ENCODE measurements at regions not wholly inside any gene's neighbourhood (a gene's known extent, or its start where the extent isn't known, plus 50 kb on each side); places are given as distances from the start of the nearest gene placed in this dataset.

DNA sequence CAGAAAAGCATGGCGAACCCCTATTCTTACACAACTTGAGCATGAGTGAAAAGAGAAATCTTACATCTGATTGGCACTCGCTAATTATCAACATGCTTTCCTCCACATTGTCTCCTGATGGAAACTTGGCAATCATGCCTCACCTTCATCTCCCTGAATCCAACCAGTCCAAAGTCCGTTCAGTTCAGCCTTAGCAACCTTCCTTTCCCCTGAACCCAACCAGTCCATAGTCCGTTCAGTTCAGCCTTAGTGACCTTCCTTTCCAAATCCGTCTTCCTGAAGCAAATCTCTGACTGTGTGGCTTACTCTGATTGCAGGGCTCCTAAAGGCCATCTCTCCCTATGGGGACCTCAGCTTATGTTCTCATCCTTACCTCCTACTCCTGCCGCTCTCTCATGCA lies 538.3 kb upstream of the CLINT1 start:
- Mint-ChIP-seq H3K27me3 (peaks cover 52% of the 10 kb centered on the region), H3K9me3 (ENCODE audit: low read depth) (no peaks in the 10 kb centered on the region), H3K4me3 (ENCODE audit: low read depth) (no peak overlapping the region), H3K27ac (no peak overlapping the region), H3K36me3 (ENCODE audit: insufficient read depth) (no peaks in the 10 kb centered on the region), H3K4me1 (ENCODE audit: low read depth) (peaks cover 15% of the 10 kb centered on the region)
- TF ChIP-seq, protein P1, sequence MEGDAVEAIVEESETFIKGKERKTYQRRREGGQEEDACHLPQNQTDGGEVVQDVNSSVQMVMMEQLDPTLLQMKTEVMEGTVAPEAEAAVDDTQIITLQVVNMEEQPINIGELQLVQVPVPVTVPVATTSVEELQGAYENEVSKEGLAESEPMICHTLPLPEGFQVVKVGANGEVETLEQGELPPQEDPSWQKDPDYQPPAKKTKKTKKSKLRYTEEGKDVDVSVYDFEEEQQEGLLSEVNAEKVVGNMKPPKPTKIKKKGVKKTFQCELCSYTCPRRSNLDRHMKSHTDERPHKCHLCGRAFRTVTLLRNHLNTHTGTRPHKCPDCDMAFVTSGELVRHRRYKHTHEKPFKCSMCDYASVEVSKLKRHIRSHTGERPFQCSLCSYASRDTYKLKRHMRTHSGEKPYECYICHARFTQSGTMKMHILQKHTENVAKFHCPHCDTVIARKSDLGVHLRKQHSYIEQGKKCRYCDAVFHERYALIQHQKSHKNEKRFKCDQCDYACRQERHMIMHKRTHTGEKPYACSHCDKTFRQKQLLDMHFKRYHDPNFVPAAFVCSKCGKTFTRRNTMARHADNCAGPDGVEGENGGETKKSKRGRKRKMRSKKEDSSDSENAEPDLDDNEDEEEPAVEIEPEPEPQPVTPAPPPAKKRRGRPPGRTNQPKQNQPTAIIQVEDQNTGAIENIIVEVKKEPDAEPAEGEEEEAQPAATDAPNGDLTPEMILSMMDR (IDR thresholded peaks at IDR 0.05; ENCODE audit: unreplicated experiment) = no peak
- DNase-seq (ENCODE audit: low spot score, unreplicated experiment) = no peak

DNA sequence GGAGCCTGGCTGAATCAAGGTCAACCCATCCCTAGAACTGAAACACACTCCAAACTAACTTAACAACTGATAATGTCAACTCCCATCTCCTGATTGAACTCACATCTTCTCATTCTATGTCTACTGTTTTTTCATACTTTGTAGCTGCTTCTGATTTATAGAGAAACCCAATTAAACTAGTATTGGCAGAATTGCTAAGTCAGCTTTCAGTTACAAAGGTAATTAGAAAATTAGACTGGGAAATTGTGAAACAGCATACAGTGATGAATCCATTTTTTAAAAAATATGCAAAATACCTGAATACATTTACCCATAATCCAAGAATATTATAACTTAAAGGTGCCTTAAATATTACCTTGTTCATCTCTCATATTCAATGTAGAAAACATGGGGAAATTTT lies 535.2 kb upstream of the CLINT1 start:
- Mint-ChIP-seq H3K4me3 (ENCODE audit: low read depth) (no peak overlapping the region), H3K27me3 (peaks cover 47% of the 10 kb centered on the region), H3K27ac (no peak overlapping the region), H3K4me1 (ENCODE audit: low read depth) (peaks cover 15% of the 10 kb centered on the region), H3K9me3 (ENCODE audit: low read depth) (no peaks in the 10 kb centered on the region), H3K36me3 (ENCODE audit: insufficient read depth) (no peaks in the 10 kb centered on the region)
- no peak for DNase-seq (ENCODE audit: low spot score, unreplicated experiment)
- TF ChIP-seq, protein P1 (IDR thresholded peaks at IDR 0.05; ENCODE audit: unreplicated experiment) = no peak

DNA sequence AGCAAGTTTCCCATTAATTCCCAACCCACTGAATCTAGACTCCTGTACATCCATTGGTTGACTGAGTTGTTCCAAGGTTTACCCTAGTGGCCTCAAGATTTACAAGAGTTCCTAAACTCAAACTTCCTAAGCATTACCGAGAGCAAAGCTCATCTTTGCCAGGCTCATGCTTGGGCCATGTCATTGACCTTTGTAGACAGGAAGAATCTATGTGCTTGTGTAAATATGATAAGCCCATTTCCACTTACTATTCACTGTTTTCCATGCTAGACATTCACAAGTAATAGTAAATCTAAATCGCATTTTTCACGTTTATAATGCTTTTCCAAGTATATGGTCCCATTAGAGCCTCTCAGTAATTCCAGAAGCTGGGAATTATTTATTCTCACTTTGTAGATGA lies 534.5 kb upstream of the CLINT1 start:
- no peak for DNase-seq (ENCODE audit: low spot score, unreplicated experiment)
- TF ChIP-seq, protein P1 (IDR thresholded peaks at IDR 0.05; ENCODE audit: unreplicated experiment) = no peak
- Mint-ChIP-seq H3K36me3 (ENCODE audit: insufficient read depth) (no peaks in the 10 kb centered on the region), H3K4me3 (ENCODE audit: low read depth) (no peak overlapping the region), H3K27ac (no peak overlapping the region), H3K27me3 (peaks cover 48% of the 10 kb centered on the region), H3K4me1 (ENCODE audit: low read depth) (peaks cover 19% of the 10 kb centered on the region), H3K9me3 (ENCODE audit: low read depth) (no peaks in the 10 kb centered on the region)

DNA sequence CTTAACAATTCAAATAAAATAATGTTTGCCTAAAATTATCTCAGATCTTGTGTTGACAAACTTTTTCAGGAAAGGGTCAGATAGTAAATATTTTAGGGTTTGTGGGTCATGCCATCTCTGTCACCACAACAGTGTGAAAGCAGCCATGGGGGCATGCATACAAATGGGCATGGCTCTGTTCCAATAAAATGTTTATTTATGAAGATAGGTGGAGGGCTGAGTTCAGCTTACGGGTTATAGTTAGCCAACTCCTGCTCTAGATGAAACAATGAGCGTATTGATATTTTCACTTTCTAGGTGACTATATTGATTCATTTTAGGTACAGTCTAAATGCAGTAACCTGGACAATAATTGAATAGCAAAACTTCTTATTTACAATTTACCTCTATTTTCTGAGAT lies 533.8 kb upstream of the CLINT1 start:
- Mint-ChIP-seq H3K27me3 (peaks cover 47% of the 10 kb centered on the region), H3K27ac (no peak overlapping the region), H3K4me1 (ENCODE audit: low read depth) (peaks cover 22% of the 10 kb centered on the region), H3K9me3 (ENCODE audit: low read depth) (no peaks in the 10 kb centered on the region), H3K36me3 (ENCODE audit: insufficient read depth) (no peaks in the 10 kb centered on the region), H3K4me3 (ENCODE audit: low read depth) (no peak overlapping the region)
- TF ChIP-seq, protein P1 (IDR thresholded peaks at IDR 0.05; ENCODE audit: unreplicated experiment) = no peak
- no peak for DNase-seq (ENCODE audit: low spot score, unreplicated experiment)

DNA sequence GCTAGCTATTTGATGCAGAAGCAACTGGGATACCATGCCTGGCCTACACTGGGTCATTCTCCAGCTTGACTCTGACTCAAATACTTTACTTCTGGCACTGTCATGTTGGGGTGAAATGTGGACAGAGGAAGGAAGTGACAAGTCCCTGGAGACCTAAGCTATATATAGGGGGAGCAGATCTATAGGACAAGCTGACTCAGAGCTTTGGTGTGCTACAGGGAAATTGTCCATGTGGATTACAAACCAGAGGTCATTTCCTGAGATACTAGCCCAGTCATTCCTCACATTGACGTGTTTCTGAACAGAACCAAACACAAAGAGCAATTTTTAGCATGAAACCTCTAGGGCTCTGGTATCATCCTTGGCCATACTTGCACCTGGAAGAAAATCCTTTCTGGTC lies 531.6 kb upstream of the CLINT1 start:
- H3K9me3 Mint-ChIP-seq (ENCODE audit: low read depth) = peaks cover under 1% of the 10 kb centered on the region
- H3K4me3 Mint-ChIP-seq (ENCODE audit: low read depth) = no peak overlapping the region
- TF ChIP-seq, protein P1 (IDR thresholded peaks at IDR 0.05; ENCODE audit: unreplicated experiment) = no peak
- no peak overlapping the region for H3K27ac Mint-ChIP-seq
- peaks cover 29% of the 10 kb centered on the region for H3K4me1 Mint-ChIP-seq (ENCODE audit: low read depth)
- no peaks in the 10 kb centered on the region for H3K36me3 Mint-ChIP-seq (ENCODE audit: insufficient read depth)
- H3K27me3 Mint-ChIP-seq = peaks cover 26% of the 10 kb centered on the region
- DNase-seq (ENCODE audit: low spot score, unreplicated experiment) = no peak
